GM12873 (cell line): ENCODE measurements at regions not wholly inside any gene's neighbourhood (a gene's known extent, or its start where the extent isn't known, plus 50 kb on each side); places are given as distances from the start of the nearest gene placed in this dataset.

Experiments used
- CTCF ChIP-seq: IDR thresholded peaks from 2 replicates; pipeline ENCODE4 v1.5.1; 2012; ENCODE audit warnings: low read depth, mild to moderate bottlenecking, moderate library complexity, low read length, control low read depth; ENCODE audit not compliant: insufficient read depth; ENCODE audit errors: missing control alignments

GRCh38 chr1:108059945-108060344, 95.0 kb upstream of the VAV3 start:
- no peak for TF ChIP-seq CTCF

- no peak for TF ChIP-seq CTCF
These were observed 92.6 kb upstream of the VAV3 start for GRCh38 chr1:108057541-108057940.

GRCh38 chr1:108056436-108056990, 91.5 kb upstream of the VAV3 start:
- TF ChIP-seq CTCF: no peak

GRCh38 chr1:108055387-108055786, 90.4 kb upstream of the VAV3 start:
- no peak for TF ChIP-seq CTCF

GRCh38 chr1:108054396-108054795, 89.4 kb upstream of the VAV3 start:
- TF ChIP-seq CTCF: no peak

- no peak for TF ChIP-seq CTCF
These were observed 88.5 kb upstream of the VAV3 start for GRCh38 chr1:108053270-108054013.

GRCh38 chr1:108051631-108052377, 86.8 kb upstream of the VAV3 start:
- TF ChIP-seq CTCF: no peak
